ENCODE measurements at regions not wholly inside any gene's neighbourhood (a gene's known extent, or its start where the extent isn't known, plus 50 kb on each side); places are given as distances from the start of the nearest gene placed in this dataset.

- TF ChIP-seq CTCF (IDR thresholded peaks at IDR 0.05; ENCODE audit: insufficient read depth, low read length, poor library complexity, severe bottlenecking) (no peak), EZH2phosphoT487 (conservative IDR thresholded peaks at IDR 0.05; ENCODE audit: low read length) (no peak)
Observed at GRCh38 chr7:17700138-17700537, 240.2 kb downstream of the SNX13 start.
